ENCODE measurements at regions not wholly inside any gene's neighbourhood (a gene's known extent, or its start where the extent isn't known, plus 50 kb on each side); places are given as distances from the start of the nearest gene placed in this dataset.

- no peak for DNase-seq
Measured at GRCh38 chr17:77867308-77867781, 91.2 kb upstream of the TNRC6C start.

- no peak for DNase-seq
Measured at GRCh38 chr17:77867976-77868713, 90.4 kb upstream of the TNRC6C start.

- no peak for DNase-seq
Measured at GRCh38 chr17:77869041-77869599, 89.4 kb upstream of the TNRC6C start.

GRCh38 chr17:77869665-77870132 lies 88.8 kb upstream of the TNRC6C start:
- no peak for DNase-seq

- no peak for DNase-seq
Measured at GRCh38 chr17:77872199-77872598, 86.3 kb upstream of the TNRC6C start.

GRCh38 chr17:77872714-77873499 lies 85.6 kb upstream of the TNRC6C start:
- no peak for DNase-seq

GRCh38 chr17:77873500-77874302 lies 84.8 kb upstream of the TNRC6C start:
- DNase-seq = no peak

- DNase-seq = no peak
Measured at GRCh38 chr17:77874303-77875050, 84.0 kb upstream of the TNRC6C start.

- no peak for DNase-seq
Measured at GRCh38 chr17:77875051-77875780, 83.3 kb upstream of the TNRC6C start.

GRCh38 chr17:77875881-77876509 lies 82.5 kb upstream of the TNRC6C start:
- no peak for DNase-seq

- no peak for DNase-seq
Measured at GRCh38 chr17:77877036-77877435, 81.5 kb upstream of the TNRC6C start.

- DNase-seq = no peak
Measured at GRCh38 chr17:77877646-77878355, 80.7 kb upstream of the TNRC6C start.

- DNase-seq = no peak
Measured at GRCh38 chr17:77879226-77879895, 79.1 kb upstream of the TNRC6C start.

GRCh38 chr17:77879896-77880280 lies 78.6 kb upstream of the TNRC6C start:
- DNase-seq = no peak

GRCh38 chr17:77880711-77881450 lies 77.6 kb upstream of the TNRC6C start:
- DNase-seq = no peak

GRCh38 chr17:77881545-77881944 lies 77.0 kb upstream of the TNRC6C start:
- peak; percentile 84 for DNase-seq

GRCh38 chr17:77882040-77882439 lies 76.5 kb upstream of the TNRC6C start:
- DNase-seq = no peak

- DNase-seq = peak; percentile 87
Measured at GRCh38 chr17:77882481-77883212, 75.9 kb upstream of the TNRC6C start.
